AG10803 (cell line): ENCODE measurements at regions not wholly inside any gene's neighbourhood (a gene's known extent, or its start where the extent isn't known, plus 50 kb on each side); places are given as distances from the start of the nearest gene placed in this dataset.

Experiments used
- DNase-seq: peaks from one replicate; pipeline ENCODE4 v3.0.0; 2010; ENCODE audit warnings: low read depth
- H3K4me3 ChIP-seq: 2 replicates; pipeline ENCODE4 v1.5.1; 2011; ENCODE audit warnings: mild to moderate bottlenecking, low read length, control low read depth
- TF ChIP-seq, protein P1 (sequence below): conservative IDR thresholded peaks from 2 replicates; pipeline ENCODE4 v1.5.1; 2011; ENCODE audit warnings: mild to moderate bottlenecking, low read length, control low read depth, inconsistent platforms

DNA sequence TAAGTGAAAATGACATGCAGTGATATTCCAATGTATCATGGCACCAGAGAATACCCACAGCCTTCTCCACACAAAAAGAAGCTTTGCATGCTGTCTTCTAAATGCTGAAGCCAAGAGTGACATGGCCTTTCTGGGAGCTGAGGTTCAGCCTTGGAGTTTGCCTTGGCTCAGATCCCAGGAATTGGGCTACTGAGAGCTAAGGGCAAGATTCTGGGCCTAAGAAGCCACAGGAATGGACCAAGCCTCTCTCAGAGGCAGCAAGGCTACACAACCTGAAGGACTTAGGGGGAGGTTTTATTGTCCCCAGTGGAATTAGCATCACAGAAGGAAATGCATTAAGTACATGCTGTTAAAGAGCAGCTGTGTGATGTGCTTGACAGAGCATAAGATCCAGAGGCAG lies 1078.5 kb downstream of the TUSC7 start:
- DNase-seq: peak; percentile 82
- TF ChIP-seq, protein P1, sequence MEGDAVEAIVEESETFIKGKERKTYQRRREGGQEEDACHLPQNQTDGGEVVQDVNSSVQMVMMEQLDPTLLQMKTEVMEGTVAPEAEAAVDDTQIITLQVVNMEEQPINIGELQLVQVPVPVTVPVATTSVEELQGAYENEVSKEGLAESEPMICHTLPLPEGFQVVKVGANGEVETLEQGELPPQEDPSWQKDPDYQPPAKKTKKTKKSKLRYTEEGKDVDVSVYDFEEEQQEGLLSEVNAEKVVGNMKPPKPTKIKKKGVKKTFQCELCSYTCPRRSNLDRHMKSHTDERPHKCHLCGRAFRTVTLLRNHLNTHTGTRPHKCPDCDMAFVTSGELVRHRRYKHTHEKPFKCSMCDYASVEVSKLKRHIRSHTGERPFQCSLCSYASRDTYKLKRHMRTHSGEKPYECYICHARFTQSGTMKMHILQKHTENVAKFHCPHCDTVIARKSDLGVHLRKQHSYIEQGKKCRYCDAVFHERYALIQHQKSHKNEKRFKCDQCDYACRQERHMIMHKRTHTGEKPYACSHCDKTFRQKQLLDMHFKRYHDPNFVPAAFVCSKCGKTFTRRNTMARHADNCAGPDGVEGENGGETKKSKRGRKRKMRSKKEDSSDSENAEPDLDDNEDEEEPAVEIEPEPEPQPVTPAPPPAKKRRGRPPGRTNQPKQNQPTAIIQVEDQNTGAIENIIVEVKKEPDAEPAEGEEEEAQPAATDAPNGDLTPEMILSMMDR: no peak
- no peak overlapping the region for H3K4me3 ChIP-seq

DNA sequence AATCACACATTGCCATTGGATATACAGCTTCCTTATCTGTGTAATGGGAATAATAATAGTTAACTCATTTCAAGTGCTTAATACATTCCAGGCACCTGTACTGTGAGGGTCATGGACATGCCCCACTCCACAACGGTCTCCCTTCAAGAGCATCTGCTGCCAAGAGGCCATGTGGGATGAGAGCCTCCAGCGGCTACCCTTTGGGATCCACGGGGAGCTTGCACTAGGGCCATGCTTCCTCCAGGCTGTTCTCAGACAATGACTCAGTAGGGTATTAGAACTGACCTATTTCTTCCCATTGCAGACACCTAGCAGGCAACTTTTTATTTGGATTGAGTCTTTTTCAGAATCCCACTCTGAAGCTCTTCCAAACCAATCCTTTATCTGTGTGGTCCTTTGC lies 1078.9 kb downstream of the TUSC7 start:
- no peak for DNase-seq
- TF ChIP-seq, protein P1: no peak
- H3K4me3 ChIP-seq: no peak overlapping the region

DNA sequence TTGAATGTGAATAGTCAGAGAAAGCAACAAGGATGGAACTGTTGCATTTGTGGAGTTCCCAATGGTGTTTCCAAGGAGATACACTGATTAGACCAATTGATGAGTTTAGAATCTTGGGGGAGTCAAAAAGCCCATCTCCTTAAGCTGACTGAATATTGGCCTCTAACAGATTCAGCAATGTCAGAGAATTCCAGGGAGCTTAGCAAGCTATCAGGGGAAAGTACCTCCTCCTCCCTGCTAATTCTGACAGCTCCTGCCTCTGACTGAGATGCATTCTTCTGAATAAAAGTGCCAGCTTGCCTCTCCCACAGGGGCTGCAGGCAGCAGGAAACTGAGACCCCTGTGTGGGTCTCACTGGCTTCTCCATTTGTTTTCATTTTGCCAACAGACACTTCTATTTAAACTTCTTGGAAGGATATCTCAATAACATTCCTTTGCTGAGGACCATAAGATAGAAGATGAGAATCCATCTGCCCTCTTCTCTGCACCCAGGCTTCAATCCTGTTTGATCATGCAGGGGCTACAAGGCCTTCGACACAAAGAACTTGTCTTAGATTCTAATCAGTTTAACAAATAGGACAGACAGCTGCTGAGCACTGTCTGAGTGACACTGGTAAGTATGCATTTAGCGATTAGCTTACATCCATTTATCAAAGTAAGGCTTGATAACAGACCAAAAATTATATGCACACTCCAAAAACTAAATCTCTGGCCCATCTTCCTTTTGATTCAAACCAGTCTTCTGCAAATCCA lies 1080.8 kb downstream of the TUSC7 start:
- H3K4me3 ChIP-seq: no peak overlapping the region
- DNase-seq: no peak
- TF ChIP-seq, protein P1: no peak

DNA sequence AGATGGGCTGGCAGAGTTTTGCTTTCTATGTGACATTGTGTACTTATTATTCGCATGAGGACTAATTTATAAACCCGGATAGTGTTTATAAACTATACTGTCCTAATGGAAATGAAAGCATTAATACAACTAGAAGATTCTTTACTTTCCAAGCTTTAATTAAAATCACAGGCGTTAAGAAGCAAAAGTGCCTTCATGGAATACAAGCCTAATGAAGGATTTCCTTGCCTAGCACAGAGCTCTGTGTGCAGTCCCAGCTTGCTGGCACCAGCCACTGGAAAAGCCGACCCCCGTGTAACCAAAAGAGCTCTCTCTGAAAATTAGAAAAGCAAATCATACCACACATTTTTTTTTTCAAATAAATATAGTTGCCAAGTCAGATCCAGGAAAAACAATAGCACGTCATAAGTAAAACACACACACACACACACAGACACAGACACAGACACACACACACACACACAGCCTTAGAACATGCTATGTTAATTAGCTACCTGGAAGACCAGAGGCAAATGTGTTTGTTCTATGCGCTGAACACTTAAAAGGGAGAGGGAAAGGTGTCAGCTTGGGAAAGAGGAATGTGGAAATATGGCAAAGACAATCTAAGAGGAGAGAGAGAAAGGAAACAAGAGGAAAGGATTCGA lies 1084.2 kb downstream of the TUSC7 start:
- DNase-seq: no peak
- no peak overlapping the region for H3K4me3 ChIP-seq
- TF ChIP-seq, protein P1: no peak

DNA sequence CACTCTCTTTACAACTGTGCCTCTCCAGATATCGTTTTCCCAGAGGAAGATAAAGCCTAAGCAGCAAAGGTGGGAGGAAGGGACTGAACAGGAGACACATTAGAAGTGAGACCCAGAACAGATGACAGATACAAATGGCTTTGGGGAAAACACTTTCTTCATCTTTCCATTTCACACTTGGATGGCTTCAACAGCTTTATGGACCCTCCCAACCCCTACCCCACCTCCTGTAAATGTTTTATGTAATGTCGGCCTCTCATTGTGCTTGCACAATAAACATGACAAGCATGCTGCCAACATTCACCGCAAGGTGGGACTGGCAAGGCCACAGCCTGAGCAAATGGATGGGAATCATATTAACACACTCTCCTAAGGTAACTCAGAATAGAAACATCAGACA lies 1088.6 kb downstream of the TUSC7 start:
- H3K4me3 ChIP-seq: no peak overlapping the region
- DNase-seq: no peak
- TF ChIP-seq, protein P1: no peak

- H3K4me3 ChIP-seq: no peak overlapping the region
- no peak for DNase-seq
- TF ChIP-seq, protein P1: no peak
Measured at GRCh38 chr3:117798687-117799386, 1089.3 kb downstream of the TUSC7 start.
